Cardiac fibroblast (primary cell): ENCODE measurements at regions not wholly inside any gene's neighbourhood (a gene's known extent, or its start where the extent isn't known, plus 50 kb on each side); places are given as distances from the start of the nearest gene placed in this dataset.
"Not testable (repeated sequence)": the region's sequence is repeated elsewhere in the genome, so short reads cannot be mapped to it uniquely, and the experiment has no call there.

ENCODE experiments used
- DNase-seq, 2 donors: peaks; one replicate each; pipeline versions ENCODE4 v3.0.0 to v3.0.0-alpha.2; 2010; ENCODE audit warnings: low read depth in 2 of 2
- H3K4me3 ChIP-seq, 2 donors: replicated peaks in 1 of 2; 1 replicate in 1 of 2; 2 replicates in 1 of 2; pipeline ENCODE4 v1.5.1; 2011; ENCODE audit warnings: low read depth in 2 of 2, low read length in 2 of 2, mild to moderate bottlenecking in 2 of 2, moderate library complexity in 1 of 2
- CTCF ChIP-seq: IDR thresholded peaks from one replicate; pipeline ENCODE4 v1.5.1; 2011; ENCODE audit warnings: low read depth, mild to moderate bottlenecking, low read length, inconsistent platforms

GRCh38 chr1:99371413-99371812 is 107.1 kb downstream of the PLPPR4 start:
- no peak for TF ChIP-seq CTCF
- no peak for DNase-seq
- no peak overlapping the region for H3K4me3 ChIP-seq

GRCh38 chr1:99374109-99374508 is 109.8 kb downstream of the PLPPR4 start:
- TF ChIP-seq CTCF: no peak
- DNase-seq: no peak

GRCh38 chr1:99374693-99375092 is 110.4 kb downstream of the PLPPR4 start:
- DNase-seq, H3K4me3 ChIP-seq: not testable (repeated sequence)

More at GRCh38 chr1:99374109-99374508, 109.8 kb downstream of the PLPPR4 start:
- no peak overlapping the region for H3K4me3 ChIP-seq

- no peak overlapping the region for H3K4me3 ChIP-seq
- no peak for TF ChIP-seq CTCF
Measured at GRCh38 chr1:99384021-99384420, 119.7 kb downstream of the PLPPR4 start.

GRCh38 chr1:99385852-99386251 is 121.6 kb downstream of the PLPPR4 start:
- TF ChIP-seq CTCF: no peak
- DNase-seq: no peak

More at GRCh38 chr1:99384021-99384420, 119.7 kb downstream of the PLPPR4 start:
- no peak for DNase-seq

GRCh38 chr1:99396389-99396788 is 132.1 kb downstream of the PLPPR4 start:
- no peak for DNase-seq
- H3K4me3 ChIP-seq: no peak overlapping the region
- TF ChIP-seq CTCF: no peak

More at GRCh38 chr1:99385852-99386251, 121.6 kb downstream of the PLPPR4 start:
- no peak overlapping the region for H3K4me3 ChIP-seq

GRCh38 chr1:99397029-99397428 is 132.7 kb downstream of the PLPPR4 start:
- no peak overlapping the region for H3K4me3 ChIP-seq
- peak; percentile 6 to 7 for DNase-seq
- TF ChIP-seq CTCF: no peak
